WTC11 (cell line): ENCODE measurements at regions not wholly inside any gene's neighbourhood (a gene's known extent, or its start where the extent isn't known, plus 50 kb on each side); places are given as distances from the start of the nearest gene placed in this dataset.

Experiments used
- CREB1 ChIP-seq: sonication (generic); formaldehyde crosslinking; IDR thresholded peaks from 2 replicates; pipeline ENCODE4 v1.8.0; 2023; ENCODE audit warnings: mild to moderate bottlenecking, missing genetic modification reagents
- CREM ChIP-seq: sonication (generic); formaldehyde crosslinking; IDR thresholded peaks from 2 replicates; pipeline ENCODE4 v1.8.1; 2022; ENCODE audit warnings: mild to moderate bottlenecking, missing genetic modification reagents, moderate library complexity
- CTCF ChIP-seq: fragments of 200-600 bp; IDR thresholded peaks from 2 replicates; pipeline ENCODE4 v1.8.0; 2022; ENCODE audit warnings: antibody characterized with exemption
- IRF1 ChIP-seq: sonication (generic); formaldehyde crosslinking; IDR thresholded peaks from 2 replicates; pipeline ENCODE4 v1.8.0; 2023; ENCODE audit warnings: missing genetic modification reagents
- USF2 ChIP-seq: sonication (generic); formaldehyde crosslinking; IDR thresholded peaks from 2 replicates; pipeline ENCODE4 v1.8.1; 2023; ENCODE audit warnings: mild to moderate bottlenecking, missing genetic modification reagents, moderate library complexity
- ZNF396 ChIP-seq: fragments of 250-450 bp; sonication (Bioruptor Pico); IDR thresholded peaks from 2 replicates; pipeline ENCODE4 v1.8.0; 2021; ENCODE audit warnings: mild to moderate bottlenecking, moderate library complexity, borderline replicate concordance
- ZNF671 ChIP-seq: fragments of 250-450 bp; sonication (Bioruptor Pico); IDR thresholded peaks from 2 replicates; pipeline ENCODE4 v1.8.0; 2021; ENCODE audit warnings: mild to moderate bottlenecking

GRCh38 chr13:106007156-106007555, 528.3 kb downstream of the EFNB2 start:
- TF ChIP-seq CTCF: no peak
- no peak for TF ChIP-seq ZNF671 (CRISPR knock-in tag)
- TF ChIP-seq CREM (CRISPR knock-in tag): no peak
- no peak for TF ChIP-seq IRF1
- no peak for TF ChIP-seq USF2 (CRISPR knock-in tag)
- TF ChIP-seq CREB1 (CRISPR knock-in tag): no peak
- no peak for TF ChIP-seq ZNF396
